SK-N-SH (cell line): ENCODE measurements at regions not wholly inside any gene's neighbourhood (a gene's known extent, or its start where the extent isn't known, plus 50 kb on each side); places are given as distances from the start of the nearest gene placed in this dataset.

ENCODE experiments used
- CTCF ChIA-PET: fragments of 300-600, 350-600 bp; formaldehyde crosslinking; extraction: SDS; loops from one replicate; lab custom pipeline; 2021; lab: Yijun Ruan, JAX
- POLR2A ChIA-PET: fragments of 350-600 bp; sonication (Branson Sonifier 250); formaldehyde crosslinking; extraction: SDS; loops from one replicate; lab custom pipeline; 2020; ENCODE audit warnings: antibody characterized with exemption, inconsistent platforms; lab: Yijun Ruan, JAX
- DNase-seq: peaks from one replicate; pipeline ENCODE4 v3.0.0; 2012
- H2AFZ ChIP-seq: fragments of 200-600 bp; sonication (generic); 2 replicates; pipeline ENCODE4 v1.8.1; 2016; ENCODE audit warnings: antibody characterized with exemption, mild to moderate bottlenecking, low read depth
- H3F3A ChIP-seq: fragments of 200-600 bp; sonication (generic); replicated peaks from 2 replicates; pipeline ENCODE3; 2016; ENCODE audit warnings: antibody characterized with exemption, mild to moderate bottlenecking; ENCODE audit not compliant: insufficient read depth
- H3K27ac ChIP-seq, 2 experiments: fragments of 200-500 bp in 1 of 2; fragments of 200-600 bp in 1 of 2; sonication (Bioruptor generic) in 1 of 2; sonication (generic), shearing (Covaris generic) in 1 of 2; 2 replicates each; pipeline versions ENCODE4 v1.5.1 to v1.6.1; 2014 to 2016; ENCODE audit warnings: low read depth in 2 of 2, inconsistent platforms in 1 of 2, low read length in 1 of 2, mild to moderate bottlenecking in 1 of 2, mixed read lengths in 1 of 2
- H3K27me3 ChIP-seq: fragments of 200-600 bp; sonication (generic), shearing (Covaris generic); 2 replicates; pipeline ENCODE4 v1.6.1; 2016; ENCODE audit warnings: mixed run types; ENCODE audit not compliant: insufficient read depth
- H3K36me3 ChIP-seq, 2 experiments: fragments of 200-500 bp in 1 of 2; fragments of 200-600 bp in 1 of 2; sonication (Bioruptor generic) in 1 of 2; sonication (generic) in 1 of 2; replicated peaks in 1 of 2; 2 replicates each; pipeline versions ENCODE3 to v1.5.1; 2014 to 2016; ENCODE audit warnings: low read length in 1 of 2, mild to moderate bottlenecking in 1 of 2; ENCODE audit not compliant: insufficient read depth in 2 of 2, control insufficient read depth in 1 of 2
- H3K4me1 ChIP-seq, 2 experiments: fragments of 200-500 bp in 1 of 2; fragments of 200-600 bp in 1 of 2; sonication (Bioruptor generic) in 1 of 2; sonication (generic), shearing (Covaris generic) in 1 of 2; 2 replicates each; pipeline versions ENCODE4 v1.5.1 to v1.6.1; 2014 to 2016; ENCODE audit warnings: low read depth in 1 of 2, low read length in 1 of 2, mixed run types in 1 of 2; ENCODE audit not compliant: insufficient read depth in 2 of 2, control insufficient read depth in 1 of 2
- H3K4me2 ChIP-seq: fragments of 200-600 bp; sonication (generic), shearing (Covaris generic); 2 replicates; pipeline ENCODE4 v1.6.1; 2017; ENCODE audit warnings: mixed run types
- H3K4me3 ChIP-seq, 2 experiments: fragments of 200-500 bp in 1 of 2; fragments of 200-600 bp in 1 of 2; sonication (Bioruptor generic) in 1 of 2; sonication (generic), shearing (Covaris generic) in 1 of 2; 2 replicates each; pipeline versions ENCODE4 v1.5.1 to v1.8.1; 2014 to 2016; ENCODE audit warnings: low read depth in 2 of 2, inconsistent platforms in 1 of 2, low read length in 1 of 2, mild to moderate bottlenecking in 1 of 2, mixed read lengths in 1 of 2, moderate library complexity in 1 of 2
- H3K79me2 ChIP-seq: fragments of 200-600 bp; sonication (generic); 2 replicates; pipeline ENCODE4 v1.8.1; 2017; ENCODE audit warnings: mild to moderate bottlenecking; ENCODE audit not compliant: insufficient read depth
- H3K9ac ChIP-seq: fragments of 200-600 bp; sonication (generic); 2 replicates; pipeline ENCODE4 v1.6.1; 2017; ENCODE audit warnings: mixed run types
- H3K9me2 ChIP-seq: fragments of 200-600 bp; sonication (generic); 2 replicates; pipeline ENCODE4 v1.6.1; 2017; ENCODE audit warnings: mixed run types
- H3K9me3 ChIP-seq: fragments of 200-600 bp; sonication (generic); 2 replicates; pipeline ENCODE4 v1.6.1; 2017; ENCODE audit warnings: mixed run types, mild to moderate bottlenecking, moderate library complexity
- H4K20me1 ChIP-seq: fragments of 200-600 bp; sonication (generic); 2 replicates; pipeline ENCODE4 v1.6.1; 2017; ENCODE audit warnings: mild to moderate bottlenecking, mixed run types; ENCODE audit not compliant: insufficient read depth
- CTCF ChIP-seq: fragments of 200-600 bp; sonication (generic); IDR thresholded peaks from 2 replicates; pipeline ENCODE4 v1.6.1; 2017; ENCODE audit warnings: antibody characterized with exemption, mild to moderate bottlenecking, moderate library complexity
- ELF1 ChIP-seq: IDR thresholded peaks from 2 replicates; pipeline ENCODE4 v1.4.0; 2012
- EZH2phosphoT487 ChIP-seq: fragments of 200-600 bp; sonication (generic); IDR thresholded peaks from 2 replicates; pipeline ENCODE4 v1.6.1; 2017; ENCODE audit warnings: low read depth, mixed run types, mild to moderate bottlenecking, antibody characterized with exemption, moderate library complexity, borderline replicate concordance
- FOSL2 ChIP-seq: IDR thresholded peaks from 2 replicates; pipeline ENCODE4 v1.4.0; 2012; ENCODE audit warnings: low read depth, mild to moderate bottlenecking, moderate library complexity, borderline replicate concordance
- FOXJ3 ChIP-seq: sonication (generic); formaldehyde crosslinking; IDR thresholded peaks from 2 replicates; pipeline ENCODE4 v1.5.1; 2020; ENCODE audit warnings: mild to moderate bottlenecking, missing genetic modification reagents
- GABPA ChIP-seq: IDR thresholded peaks from 2 replicates; pipeline ENCODE4 v1.4.0; 2012; ENCODE audit warnings: low read depth, mild to moderate bottlenecking
- GATA2 ChIP-seq: sonication (generic); formaldehyde crosslinking; IDR thresholded peaks from 2 replicates; pipeline ENCODE4 v1.5.0; 2020; ENCODE audit warnings: mild to moderate bottlenecking, missing genetic modification reagents
- NFIC ChIP-seq: IDR thresholded peaks from 2 replicates; pipeline ENCODE4 v1.4.0; 2012; ENCODE audit warnings: borderline replicate concordance
- NRF1 ChIP-seq: IDR thresholded peaks from 2 replicates; pipeline ENCODE4 v1.6.1; 2012; ENCODE audit warnings: low read depth, mild to moderate bottlenecking, low read length
- POLR2AphosphoS5 ChIP-seq: IDR thresholded peaks from 2 replicates; pipeline ENCODE4 v1.6.1; 2012; ENCODE audit warnings: low read depth, low read length
- RAD21 ChIP-seq: IDR thresholded peaks from 2 replicates; pipeline ENCODE4 v1.6.1; 2012; ENCODE audit warnings: mild to moderate bottlenecking, low read length
- RXRA ChIP-seq: IDR thresholded peaks from 2 replicates; pipeline ENCODE4 v1.4.0; 2012; ENCODE audit warnings: low read depth, mild to moderate bottlenecking, borderline replicate concordance
- SIN3A ChIP-seq: IDR thresholded peaks from 2 replicates; pipeline ENCODE4 v1.6.1; 2012; ENCODE audit warnings: low read depth, mild to moderate bottlenecking, low read length, moderate library complexity, borderline replicate concordance
- SMC3 ChIP-seq: IDR thresholded peaks from 2 replicates; pipeline ENCODE4 v1.6.1; 2012; ENCODE audit warnings: low read depth, low read length, improper control_type of control experiment
- TAF1 ChIP-seq: IDR thresholded peaks from 2 replicates; pipeline ENCODE4 v1.6.1; 2012; ENCODE audit warnings: low read depth, mild to moderate bottlenecking, low read length, moderate library complexity, borderline replicate concordance
- TCF12 ChIP-seq: IDR thresholded peaks from 2 replicates; pipeline ENCODE4 v1.4.0; 2012
- TEAD4 ChIP-seq: IDR thresholded peaks from 2 replicates; pipeline ENCODE4 v1.4.0; 2012; ENCODE audit warnings: mild to moderate bottlenecking, borderline replicate concordance; ENCODE audit not compliant: insufficient read depth
- YY1 ChIP-seq: IDR thresholded peaks from 2 replicates; pipeline ENCODE4 v1.4.0; 2012; ENCODE audit warnings: low read depth, mild to moderate bottlenecking
- ZBTB33 ChIP-seq: IDR thresholded peaks from 2 replicates; pipeline ENCODE4 v1.4.0; 2012; ENCODE audit warnings: low read depth, borderline replicate concordance
- WGBS: methylation state at CpG from one replicate; pipeline ENCODE4 v1.1.6; 2017; ENCODE audit warnings: low lambda C conversion rate; 5-methylcytosine and 5-hydroxymethylcytosine counted together
- TF ChIP-seq, protein P1 (sequence below): IDR thresholded peaks from 2 replicates; pipeline ENCODE4 v1.4.0; 2012; ENCODE audit warnings: low read depth, borderline replicate concordance
- TF ChIP-seq, protein P2 (sequence below): fragments of 150-350 bp; IDR thresholded peaks from 2 replicates; pipeline ENCODE4 v1.6.1; 2017; ENCODE audit warnings: antibody characterized with exemption, low read length, low read depth, borderline replicate concordance
- TF ChIP-seq, protein P3 (sequence below): IDR thresholded peaks from 2 replicates; pipeline ENCODE4 v1.6.1; 2012; ENCODE audit warnings: mild to moderate bottlenecking, low read depth, low read length, moderate library complexity
- TF ChIP-seq, protein P4 (sequence below): fragments of 150-350 bp; IDR thresholded peaks from 2 replicates; pipeline ENCODE4 v1.6.1; 2016; ENCODE audit warnings: mild to moderate bottlenecking, low read depth, low read length

DNA sequence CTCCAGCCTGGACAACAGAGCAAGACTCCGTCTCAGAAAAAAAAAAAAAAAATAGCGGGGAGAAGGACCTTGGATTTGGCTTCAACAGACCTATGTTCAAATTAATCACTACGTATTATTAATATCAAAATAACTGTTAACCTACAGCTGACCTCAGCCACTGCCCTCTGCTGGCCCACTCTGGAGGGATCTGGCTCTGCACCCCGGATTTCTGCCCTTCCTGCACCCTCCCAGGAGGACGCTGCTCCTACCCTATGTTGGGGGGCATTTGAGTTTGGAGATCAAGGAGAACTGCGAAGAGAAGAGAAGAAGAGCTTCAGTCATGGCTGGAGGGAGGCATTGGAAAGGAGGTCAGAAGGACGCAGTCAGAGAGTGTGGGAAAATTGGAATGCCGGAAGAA lies 96.7 kb downstream of the PSMG1 start:
- H3K79me2 ChIP-seq, result no peaks in the 10 kb centered on the region
- WGBS, result 89% methylated on average over 8 of the region's 8 CpGs
- H3F3A ChIP-seq, result no peaks in the 10 kb centered on the region
- ChIA-PET CTCF (interaction anchor here (0.7 to 1.9 kb wide), 3 partner anchors 11 to 329 kb away, joined by 3 to 5 read pairs (median 4); no protein-coding TSS in a partner anchor), POLR2A (interaction anchor here (1.6 kb wide), 1 partner anchor 97 kb away, joined by 3 read pairs; no protein-coding TSS in a partner anchor)
- no peak overlapping the region for H3K9ac ChIP-seq
- H4K20me1 ChIP-seq, result no peaks in the 10 kb centered on the region
- DNase-seq, result no peak
- H3K9me3 ChIP-seq, result no peaks in the 10 kb centered on the region
- TF ChIP-seq SMC3 (peak; percentile 20; the same call in 1 of the 2 replicates), TEAD4 (no peak), TCF12 (no peak), CTCF (peak; percentile 42), EZH2phosphoT487 (no peak), POLR2AphosphoS5 (no peak), GATA2 (CRISPR knock-in tag) (no peak), FOSL2 (no peak), FOXJ3 (CRISPR knock-in tag) (no peak), GABPA (no peak), ELF1 (no peak), RXRA (no peak), TAF1 (no peak), YY1 (no peak), RAD21 (0 out of 2 replicates have a peak, but pooled peaks have one; percentile 3), NRF1 (no peak), ZBTB33 (no peak), SIN3A (no peak), NFIC (no peak)
- TF ChIP-seq, protein P1, sequence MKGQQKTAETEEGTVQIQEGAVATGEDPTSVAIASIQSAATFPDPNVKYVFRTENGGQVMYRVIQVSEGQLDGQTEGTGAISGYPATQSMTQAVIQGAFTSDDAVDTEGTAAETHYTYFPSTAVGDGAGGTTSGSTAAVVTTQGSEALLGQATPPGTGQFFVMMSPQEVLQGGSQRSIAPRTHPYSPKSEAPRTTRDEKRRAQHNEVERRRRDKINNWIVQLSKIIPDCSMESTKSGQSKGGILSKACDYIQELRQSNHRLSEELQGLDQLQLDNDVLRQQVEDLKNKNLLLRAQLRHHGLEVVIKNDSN, result no peak
- TF ChIP-seq, protein P2, sequence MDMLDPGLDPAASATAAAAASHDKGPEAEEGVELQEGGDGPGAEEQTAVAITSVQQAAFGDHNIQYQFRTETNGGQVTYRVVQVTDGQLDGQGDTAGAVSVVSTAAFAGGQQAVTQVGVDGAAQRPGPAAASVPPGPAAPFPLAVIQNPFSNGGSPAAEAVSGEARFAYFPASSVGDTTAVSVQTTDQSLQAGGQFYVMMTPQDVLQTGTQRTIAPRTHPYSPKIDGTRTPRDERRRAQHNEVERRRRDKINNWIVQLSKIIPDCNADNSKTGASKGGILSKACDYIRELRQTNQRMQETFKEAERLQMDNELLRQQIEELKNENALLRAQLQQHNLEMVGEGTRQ, result no peak
- TF ChIP-seq, protein P3, sequence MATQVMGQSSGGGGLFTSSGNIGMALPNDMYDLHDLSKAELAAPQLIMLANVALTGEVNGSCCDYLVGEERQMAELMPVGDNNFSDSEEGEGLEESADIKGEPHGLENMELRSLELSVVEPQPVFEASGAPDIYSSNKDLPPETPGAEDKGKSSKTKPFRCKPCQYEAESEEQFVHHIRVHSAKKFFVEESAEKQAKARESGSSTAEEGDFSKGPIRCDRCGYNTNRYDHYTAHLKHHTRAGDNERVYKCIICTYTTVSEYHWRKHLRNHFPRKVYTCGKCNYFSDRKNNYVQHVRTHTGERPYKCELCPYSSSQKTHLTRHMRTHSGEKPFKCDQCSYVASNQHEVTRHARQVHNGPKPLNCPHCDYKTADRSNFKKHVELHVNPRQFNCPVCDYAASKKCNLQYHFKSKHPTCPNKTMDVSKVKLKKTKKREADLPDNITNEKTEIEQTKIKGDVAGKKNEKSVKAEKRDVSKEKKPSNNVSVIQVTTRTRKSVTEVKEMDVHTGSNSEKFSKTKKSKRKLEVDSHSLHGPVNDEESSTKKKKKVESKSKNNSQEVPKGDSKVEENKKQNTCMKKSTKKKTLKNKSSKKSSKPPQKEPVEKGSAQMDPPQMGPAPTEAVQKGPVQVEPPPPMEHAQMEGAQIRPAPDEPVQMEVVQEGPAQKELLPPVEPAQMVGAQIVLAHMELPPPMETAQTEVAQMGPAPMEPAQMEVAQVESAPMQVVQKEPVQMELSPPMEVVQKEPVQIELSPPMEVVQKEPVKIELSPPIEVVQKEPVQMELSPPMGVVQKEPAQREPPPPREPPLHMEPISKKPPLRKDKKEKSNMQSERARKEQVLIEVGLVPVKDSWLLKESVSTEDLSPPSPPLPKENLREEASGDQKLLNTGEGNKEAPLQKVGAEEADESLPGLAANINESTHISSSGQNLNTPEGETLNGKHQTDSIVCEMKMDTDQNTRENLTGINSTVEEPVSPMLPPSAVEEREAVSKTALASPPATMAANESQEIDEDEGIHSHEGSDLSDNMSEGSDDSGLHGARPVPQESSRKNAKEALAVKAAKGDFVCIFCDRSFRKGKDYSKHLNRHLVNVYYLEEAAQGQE, result no peak
- TF ChIP-seq, protein P4, sequence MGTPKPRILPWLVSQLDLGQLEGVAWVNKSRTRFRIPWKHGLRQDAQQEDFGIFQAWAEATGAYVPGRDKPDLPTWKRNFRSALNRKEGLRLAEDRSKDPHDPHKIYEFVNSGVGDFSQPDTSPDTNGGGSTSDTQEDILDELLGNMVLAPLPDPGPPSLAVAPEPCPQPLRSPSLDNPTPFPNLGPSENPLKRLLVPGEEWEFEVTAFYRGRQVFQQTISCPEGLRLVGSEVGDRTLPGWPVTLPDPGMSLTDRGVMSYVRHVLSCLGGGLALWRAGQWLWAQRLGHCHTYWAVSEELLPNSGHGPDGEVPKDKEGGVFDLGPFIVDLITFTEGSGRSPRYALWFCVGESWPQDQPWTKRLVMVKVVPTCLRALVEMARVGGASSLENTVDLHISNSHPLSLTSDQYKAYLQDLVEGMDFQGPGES, result no peak
- no peaks in the 10 kb centered on the region for H3K27me3 ChIP-seq
- H3K4me1 ChIP-seq, result no peaks in the 10 kb centered on the region; a peak in 1 of 4 replicates
- no peak overlapping the region for H3K4me2 ChIP-seq
- H3K27ac ChIP-seq, result no peak overlapping the region
- H2AFZ ChIP-seq, result no peak overlapping the region
- no peak overlapping the region for H3K4me3 ChIP-seq
- no peaks in the 10 kb centered on the region for H3K9me2 ChIP-seq
- H3K36me3 ChIP-seq, result no peaks in the 10 kb centered on the region
